GM19099 (cell line): ENCODE measurements at regions not wholly inside any gene's neighbourhood (a gene's known extent, or its start where the extent isn't known, plus 50 kb on each side); places are given as distances from the start of the nearest gene placed in this dataset.

Source experiments
- POLR2A ChIP-seq: IDR thresholded peaks from 3 replicates; pipeline ENCODE4 v1.6.1; 2011; ENCODE audit warnings: low read depth; ENCODE audit not compliant: insufficient read length; ENCODE audit errors: extremely low read depth

GRCh38 chr13:47129461-47129860 lies 232.6 kb upstream of the HTR2A start:
- no peak for TF ChIP-seq POLR2A

- TF ChIP-seq POLR2A, result no peak
Observed at GRCh38 chr13:47126432-47126831, 229.6 kb upstream of the HTR2A start.

- TF ChIP-seq POLR2A, result no peak
Observed at GRCh38 chr13:47121092-47121763, 224.4 kb upstream of the HTR2A start.

GRCh38 chr13:47120282-47120681 lies 223.4 kb upstream of the HTR2A start:
- no peak for TF ChIP-seq POLR2A

GRCh38 chr13:47119575-47120235 lies 222.9 kb upstream of the HTR2A start:
- TF ChIP-seq POLR2A, result no peak

- TF ChIP-seq POLR2A, result no peak
Observed at GRCh38 chr13:47117268-47117667, 220.4 kb upstream of the HTR2A start.

- no peak for TF ChIP-seq POLR2A
Observed at GRCh38 chr13:47114030-47114429, 217.2 kb upstream of the HTR2A start.

GRCh38 chr13:47112903-47113299 lies 216.0 kb upstream of the HTR2A start:
- TF ChIP-seq POLR2A, result no peak

- TF ChIP-seq POLR2A, result no peak
Observed at GRCh38 chr13:47112205-47112902, 215.5 kb upstream of the HTR2A start.

GRCh38 chr13:47111499-47111898 lies 214.6 kb upstream of the HTR2A start:
- TF ChIP-seq POLR2A, result no peak

- no peak for TF ChIP-seq POLR2A
Observed at GRCh38 chr13:47110833-47111240, 214.0 kb upstream of the HTR2A start.

GRCh38 chr13:47110141-47110540 lies 213.3 kb upstream of the HTR2A start:
- no peak for TF ChIP-seq POLR2A

- TF ChIP-seq POLR2A, result no peak
Observed at GRCh38 chr13:47109028-47109427, 212.2 kb upstream of the HTR2A start.

GRCh38 chr13:47100214-47100853 lies 203.5 kb upstream of the HTR2A start:
- TF ChIP-seq POLR2A, result no peak

- no peak for TF ChIP-seq POLR2A
Observed at GRCh38 chr13:47094734-47095434, 198.0 kb upstream of the HTR2A start.
